Neural progenitor cell (in vitro differentiated cells): ENCODE measurements at regions not wholly inside any gene's neighbourhood (a gene's known extent, or its start where the extent isn't known, plus 50 kb on each side); places are given as distances from the start of the nearest gene placed in this dataset.

ENCODE experiments used
- EZH2 ChIP-seq: fragments of 200-600 bp; sonication (generic); IDR thresholded peaks from 2 replicates; pipeline ENCODE4 v1.6.1; 2017; ENCODE audit warnings: antibody characterized with exemption, mild to moderate bottlenecking, moderate library complexity
- EZH2phosphoT487 ChIP-seq: fragments of 200-600 bp; sonication (generic); IDR thresholded peaks from 2 replicates; pipeline ENCODE4 v1.6.1; 2017; ENCODE audit warnings: antibody characterized with exemption
- TF ChIP-seq, protein P1 (sequence below): fragments of 200-600 bp; sonication (generic); IDR thresholded peaks from 2 replicates; pipeline ENCODE4 v1.5.1; 2017; ENCODE audit warnings: antibody characterized with exemption, mild to moderate bottlenecking

- TF ChIP-seq, protein P1, sequence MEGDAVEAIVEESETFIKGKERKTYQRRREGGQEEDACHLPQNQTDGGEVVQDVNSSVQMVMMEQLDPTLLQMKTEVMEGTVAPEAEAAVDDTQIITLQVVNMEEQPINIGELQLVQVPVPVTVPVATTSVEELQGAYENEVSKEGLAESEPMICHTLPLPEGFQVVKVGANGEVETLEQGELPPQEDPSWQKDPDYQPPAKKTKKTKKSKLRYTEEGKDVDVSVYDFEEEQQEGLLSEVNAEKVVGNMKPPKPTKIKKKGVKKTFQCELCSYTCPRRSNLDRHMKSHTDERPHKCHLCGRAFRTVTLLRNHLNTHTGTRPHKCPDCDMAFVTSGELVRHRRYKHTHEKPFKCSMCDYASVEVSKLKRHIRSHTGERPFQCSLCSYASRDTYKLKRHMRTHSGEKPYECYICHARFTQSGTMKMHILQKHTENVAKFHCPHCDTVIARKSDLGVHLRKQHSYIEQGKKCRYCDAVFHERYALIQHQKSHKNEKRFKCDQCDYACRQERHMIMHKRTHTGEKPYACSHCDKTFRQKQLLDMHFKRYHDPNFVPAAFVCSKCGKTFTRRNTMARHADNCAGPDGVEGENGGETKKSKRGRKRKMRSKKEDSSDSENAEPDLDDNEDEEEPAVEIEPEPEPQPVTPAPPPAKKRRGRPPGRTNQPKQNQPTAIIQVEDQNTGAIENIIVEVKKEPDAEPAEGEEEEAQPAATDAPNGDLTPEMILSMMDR = no peak
- TF ChIP-seq EZH2 (no peak), EZH2phosphoT487 (no peak)
These were observed 1238.7 kb downstream of the TBC1D22A start for GRCh38 chr22:48001101-48001500.
